ENCODE measurements at regions not wholly inside any gene's neighbourhood (a gene's known extent, or its start where the extent isn't known, plus 50 kb on each side); places are given as distances from the start of the nearest gene placed in this dataset.
A peak's percentile ranks its signal among the peaks of the same experiment; 100 is the strongest.

GRCh38 chr2:160908157-160908556 lies 252.1 kb upstream of the TANK start:
- peaks cover 13% of the 10 kb centered on the region for H3K4me1 ChIP-seq (ENCODE audit: insufficient read depth, low read length, poor library complexity, severe bottlenecking)
- H3K36me3 ChIP-seq (ENCODE audit: insufficient read depth, low read length, poor library complexity, severe bottlenecking): no peaks in the 10 kb centered on the region
- no TSS peak for BruUV-seq (replicated peaks)
- no peaks in the 10 kb centered on the region for H3K9me3 ChIP-seq (ENCODE audit: low read depth, low read length, poor library complexity, severe bottlenecking)
- H3K27ac ChIP-seq (ENCODE audit: low read depth, low read length, poor library complexity, severe bottlenecking): no peak overlapping the region
- intact Hi-C loops (cut with micrococcal nuclease; ENCODE audit: unreplicated experiment): no loop called here
- DNase-seq (ENCODE audit: low spot score): no peak
- POLR2A ChIA-PET (ENCODE audit: low non-redundant PET): no interaction called here
- H3K4me3 ChIP-seq (ENCODE audit: low read depth, low read length, poor library complexity, severe bottlenecking): no peak overlapping the region
- CTCF ChIA-PET: no interaction called here
- no peak for TF ChIP-seq CTCF (conservative IDR thresholded peaks at IDR 0.05; ENCODE audit: low read depth, low read length)
- no peak for TF ChIP-seq EZH2 (IDR thresholded peaks at IDR 0.05; ENCODE audit: borderline replicate concordance, low read depth, low read length, poor library complexity, severe bottlenecking)
- no peaks in the 10 kb centered on the region for H3K27me3 ChIP-seq (replicated peaks; ENCODE audit: insufficient read depth, low read depth, low read length, poor library complexity)

- intact Hi-C loops (cut with micrococcal nuclease; ENCODE audit: unreplicated experiment): no loop called here
- BruUV-seq (replicated peaks): no TSS peak
- H3K9me3 ChIP-seq (ENCODE audit: low read depth, low read length, poor library complexity, severe bottlenecking): no peaks in the 10 kb centered on the region
- no peaks in the 10 kb centered on the region for H3K27me3 ChIP-seq (replicated peaks; ENCODE audit: insufficient read depth, low read depth, low read length, poor library complexity)
- no peak for DNase-seq (ENCODE audit: low spot score)
- H3K36me3 ChIP-seq (ENCODE audit: insufficient read depth, low read length, poor library complexity, severe bottlenecking): no peaks in the 10 kb centered on the region
- ChIA-PET POLR2A (ENCODE audit: low non-redundant PET) (no interaction called here), CTCF (no interaction called here)
- H3K4me1 ChIP-seq (ENCODE audit: insufficient read depth, low read length, poor library complexity, severe bottlenecking): peaks cover 13% of the 10 kb centered on the region
- no peak overlapping the region for H3K27ac ChIP-seq (ENCODE audit: low read depth, low read length, poor library complexity, severe bottlenecking)
- no peak overlapping the region for H3K4me3 ChIP-seq (ENCODE audit: low read depth, low read length, poor library complexity, severe bottlenecking)
- TF ChIP-seq EZH2 (IDR thresholded peaks at IDR 0.05; ENCODE audit: borderline replicate concordance, low read depth, low read length, poor library complexity, severe bottlenecking) (no peak), CTCF (conservative IDR thresholded peaks at IDR 0.05; ENCODE audit: low read depth, low read length) (no peak)
Observed at GRCh38 chr2:160909781-160910242, 250.4 kb upstream of the TANK start.

GRCh38 chr2:160910681-160911080 lies 249.5 kb upstream of the TANK start:
- H3K36me3 ChIP-seq (ENCODE audit: insufficient read depth, low read length, poor library complexity, severe bottlenecking): no peaks in the 10 kb centered on the region
- no peak overlapping the region for H3K27ac ChIP-seq (ENCODE audit: low read depth, low read length, poor library complexity, severe bottlenecking)
- POLR2A ChIA-PET (ENCODE audit: low non-redundant PET): interaction anchor here (0.7 kb wide), 1 partner anchor 476 kb away, joined by 3 read pairs; no protein-coding TSS in a partner anchor
- CTCF ChIA-PET: no interaction called here
- intact Hi-C loops (cut with micrococcal nuclease; ENCODE audit: unreplicated experiment): no loop called here
- H3K9me3 ChIP-seq (ENCODE audit: low read depth, low read length, poor library complexity, severe bottlenecking): no peaks in the 10 kb centered on the region
- H3K4me1 ChIP-seq (ENCODE audit: insufficient read depth, low read length, poor library complexity, severe bottlenecking): peaks cover 13% of the 10 kb centered on the region
- H3K27me3 ChIP-seq (replicated peaks; ENCODE audit: insufficient read depth, low read depth, low read length, poor library complexity): no peaks in the 10 kb centered on the region
- no TSS peak for BruUV-seq (replicated peaks)
- no peak for TF ChIP-seq EZH2 (IDR thresholded peaks at IDR 0.05; ENCODE audit: borderline replicate concordance, low read depth, low read length, poor library complexity, severe bottlenecking)
- no peak for TF ChIP-seq CTCF (conservative IDR thresholded peaks at IDR 0.05; ENCODE audit: low read depth, low read length)
- H3K4me3 ChIP-seq (ENCODE audit: low read depth, low read length, poor library complexity, severe bottlenecking): no peak overlapping the region
- DNase-seq (ENCODE audit: low spot score): peak; percentile 66
